ELR (cell line): ENCODE measurements at regions not wholly inside any gene's neighbourhood (a gene's known extent, or its start where the extent isn't known, plus 50 kb on each side); places are given as distances from the start of the nearest gene placed in this dataset.

Experiments used
- DNase-seq: peaks from one replicate; pipeline ENCODE4 v3.0.0-alpha.2; 2015; ENCODE audit warnings: low read depth

GRCh38 chr16:6496996-6497395 lies 835.6 kb upstream of the RBFOX1 start:
- DNase-seq = no peak

GRCh38 chr16:6495486-6496210 lies 837.0 kb upstream of the RBFOX1 start:
- no peak for DNase-seq

- no peak for DNase-seq
Observed at GRCh38 chr16:6494716-6495115, 837.9 kb upstream of the RBFOX1 start.

- no peak for DNase-seq
Observed at GRCh38 chr16:6493555-6493954, 839.1 kb upstream of the RBFOX1 start.

- no peak for DNase-seq
Observed at GRCh38 chr16:6492742-6493141, 839.9 kb upstream of the RBFOX1 start.

- DNase-seq = no peak
Observed at GRCh38 chr16:6484935-6485334, 847.7 kb upstream of the RBFOX1 start.

GRCh38 chr16:6484081-6484480 lies 848.6 kb upstream of the RBFOX1 start:
- no peak for DNase-seq

GRCh38 chr16:6483469-6484033 lies 849.1 kb upstream of the RBFOX1 start:
- DNase-seq = no peak

GRCh38 chr16:6482696-6483468 lies 849.8 kb upstream of the RBFOX1 start:
- no peak for DNase-seq

GRCh38 chr16:6481894-6482293 lies 850.8 kb upstream of the RBFOX1 start:
- no peak for DNase-seq

- no peak for DNase-seq
Observed at GRCh38 chr16:6453742-6454141, 878.9 kb upstream of the RBFOX1 start.

GRCh38 chr16:6447021-6447790 lies 885.4 kb upstream of the RBFOX1 start:
- no peak for DNase-seq

- no peak for DNase-seq
Observed at GRCh38 chr16:6446370-6446769, 886.3 kb upstream of the RBFOX1 start.

GRCh38 chr16:6439129-6439528 lies 893.5 kb upstream of the RBFOX1 start:
- no peak for DNase-seq

GRCh38 chr16:6428861-6429260 lies 903.8 kb upstream of the RBFOX1 start:
- no peak for DNase-seq

GRCh38 chr16:6427621-6428020 lies 905.0 kb upstream of the RBFOX1 start:
- no peak for DNase-seq

- no peak for DNase-seq
Observed at GRCh38 chr16:6407596-6407995, 925.0 kb upstream of the RBFOX1 start.

GRCh38 chr16:6406028-6406427 lies 926.6 kb upstream of the RBFOX1 start:
- no peak for DNase-seq

- no peak for DNase-seq
Observed at GRCh38 chr16:6382924-6383459, 949.7 kb upstream of the RBFOX1 start.

- no peak for DNase-seq
Observed at GRCh38 chr16:6381896-6382295, 950.7 kb upstream of the RBFOX1 start.

- DNase-seq = no peak
Observed at GRCh38 chr16:6377956-6378355, 954.7 kb upstream of the RBFOX1 start.

GRCh38 chr16:6375465-6376075 lies 957.1 kb upstream of the RBFOX1 start:
- DNase-seq = no peak
